CD14-positive monocyte (primary cell): ENCODE measurements at regions not wholly inside any gene's neighbourhood (a gene's known extent, or its start where the extent isn't known, plus 50 kb on each side); places are given as distances from the start of the nearest gene placed in this dataset.

Experiments used
- DNase-seq, 3 donors: peaks; one replicate each; pipeline ENCODE4 v3.0.0-alpha.2; 2011 to 2022
- H2AFZ ChIP-seq: 2 replicates; pipeline ENCODE4 v1.6.0; 2012; ENCODE audit warnings: mild to moderate bottlenecking, low read depth, low read length, inconsistent platforms; ENCODE audit not compliant: insufficient read depth, poor library complexity, severe bottlenecking
- H3K27ac ChIP-seq, 2 donors: 1 replicate in 1 of 2; 2 replicates in 1 of 2; pipeline ENCODE4 v1.5.1; 2012 to 2013; ENCODE audit warnings: low read length in 2 of 2, control low read depth in 1 of 2, inconsistent platforms in 1 of 2, low read depth in 1 of 2, mild to moderate bottlenecking in 1 of 2
- H3K27me3 ChIP-seq, 2 donors: one replicate each; pipeline versions ENCODE4 v1.6.0 to v1.6.1; 2011 to 2013; ENCODE audit warnings: low read length in 2 of 2; ENCODE audit not compliant: control insufficient read depth in 2 of 2, insufficient read depth in 2 of 2
- H3K36me3 ChIP-seq, 2 donors: replicated peaks in 1 of 2; 1 replicate in 1 of 2; 2 replicates in 1 of 2; pipeline versions ENCODE4 v1.5.1 to v1.6.1; 2012 to 2013; ENCODE audit warnings: low read length in 2 of 2, control low read depth in 1 of 2, inconsistent platforms in 1 of 2, mild to moderate bottlenecking in 1 of 2; ENCODE audit not compliant: insufficient read depth in 2 of 2, control insufficient read depth in 1 of 2
- H3K4me1 ChIP-seq, 2 donors: 1 replicate in 1 of 2; 2 replicates in 1 of 2; pipeline versions ENCODE4 v1.5.1 to v1.6.1; 2012 to 2013; ENCODE audit warnings: low read length in 2 of 2, control low read depth in 1 of 2, inconsistent platforms in 1 of 2, mild to moderate bottlenecking in 1 of 2, moderate library complexity in 1 of 2; ENCODE audit not compliant: insufficient read depth in 2 of 2, control insufficient read depth in 1 of 2
- H3K4me2 ChIP-seq: replicated peaks from 2 replicates; pipeline ENCODE3; 2012; ENCODE audit warnings: low read length, moderate library complexity, mild to moderate bottlenecking; ENCODE audit not compliant: poor library complexity, severe bottlenecking; ENCODE audit errors: extremely low read depth
- H3K4me3 ChIP-seq, 3 experiments: fragments of 200-600 bp in 1 of 3; sonication (generic) in 1 of 3; replicated peaks in 1 of 3; 1 replicate in 2 of 3; 2 replicates in 1 of 3; pipeline ENCODE4 v1.5.1; 2011 to 2013; ENCODE audit warnings: low read length in 3 of 3, mild to moderate bottlenecking in 3 of 3, control low read depth in 2 of 3, low read depth in 2 of 3, inconsistent platforms in 1 of 3, moderate library complexity in 1 of 3
- H3K79me2 ChIP-seq: 2 replicates; pipeline ENCODE4 v1.6.0; 2012; ENCODE audit warnings: mild to moderate bottlenecking, control low read depth, inconsistent platforms, low read length, moderate library complexity; ENCODE audit not compliant: insufficient read depth
- H3K9ac ChIP-seq: 2 replicates; pipeline ENCODE4 v1.6.0; 2017; ENCODE audit warnings: low read length, mild to moderate bottlenecking; ENCODE audit not compliant: insufficient read depth, poor library complexity, severe bottlenecking
- H3K9me3 ChIP-seq, 2 donors: replicated peaks in 1 of 2; 1 replicate in 1 of 2; 2 replicates in 1 of 2; pipeline versions ENCODE4 v1.5.1 to v1.6.1; 2012 to 2013; ENCODE audit warnings: low read length in 2 of 2, control low read depth in 1 of 2; ENCODE audit not compliant: control insufficient read depth in 1 of 2, insufficient read depth in 1 of 2
- H4K20me1 ChIP-seq: 2 replicates; pipeline ENCODE4 v1.6.0; 2012; ENCODE audit warnings: mild to moderate bottlenecking, low read length, control low read depth, moderate library complexity; ENCODE audit not compliant: insufficient read depth
- H3K27ac Mint-ChIP-seq, 7 donors: one replicate each; pipeline ENCODE4 v1.8.0; 2020; ENCODE audit warnings: mild to moderate bottlenecking in 7 of 7, mixed read lengths in 7 of 7, moderate library complexity in 6 of 7, inconsistent platforms in 2 of 7
- H3K27me3 Mint-ChIP-seq, 3 donors: one replicate each; pipeline ENCODE4 v1.8.0; 2021 to 2022; ENCODE audit warnings: low read depth in 3 of 3, mild to moderate bottlenecking in 3 of 3, mixed read lengths in 3 of 3, moderate library complexity in 3 of 3, inconsistent platforms in 1 of 3
- H3K36me3 Mint-ChIP-seq, 2 donors: one replicate each; pipeline ENCODE4 v1.8.0; 2020; ENCODE audit warnings: mixed read lengths in 2 of 2, inconsistent platforms in 1 of 2, mild to moderate bottlenecking in 1 of 2
- H3K4me1 Mint-ChIP-seq: one replicate; pipeline ENCODE4 v1.8.0; 2020; ENCODE audit warnings: mild to moderate bottlenecking, mixed read lengths
- H3K4me3 Mint-ChIP-seq, 2 donors: one replicate each; pipeline ENCODE4 v1.8.0; 2020; ENCODE audit warnings: mild to moderate bottlenecking in 2 of 2, mixed read lengths in 2 of 2, moderate library complexity in 1 of 2
- H3K9me3 Mint-ChIP-seq, 7 donors: one replicate each; pipeline ENCODE4 v1.8.0; 2020 to 2022; ENCODE audit warnings: mixed read lengths in 7 of 7, mild to moderate bottlenecking in 6 of 7, moderate library complexity in 6 of 7, inconsistent platforms in 2 of 7
- CTCF ChIP-seq: fragments of 200-600 bp; IDR thresholded peaks from one replicate; pipeline ENCODE4 v1.8.0; 2022; ENCODE audit warnings: antibody characterized with exemption, mild to moderate bottlenecking
- WGBS: methylation state at CpG from one replicate; pipeline ENCODE4 v1.1.5; 2013; ENCODE audit warnings: missing lambda C conversion rate; ENCODE audit not compliant: insufficient coverage; 5-methylcytosine and 5-hydroxymethylcytosine counted together
- intact Hi-C, 2 donors: fragments of 100-400 bp; cut with micrococcal nuclease; formaldehyde crosslinking; loops; one replicate each; pipeline versions ENCODE4 v1.15.0 to v1.15.1; 2023

DNA sequence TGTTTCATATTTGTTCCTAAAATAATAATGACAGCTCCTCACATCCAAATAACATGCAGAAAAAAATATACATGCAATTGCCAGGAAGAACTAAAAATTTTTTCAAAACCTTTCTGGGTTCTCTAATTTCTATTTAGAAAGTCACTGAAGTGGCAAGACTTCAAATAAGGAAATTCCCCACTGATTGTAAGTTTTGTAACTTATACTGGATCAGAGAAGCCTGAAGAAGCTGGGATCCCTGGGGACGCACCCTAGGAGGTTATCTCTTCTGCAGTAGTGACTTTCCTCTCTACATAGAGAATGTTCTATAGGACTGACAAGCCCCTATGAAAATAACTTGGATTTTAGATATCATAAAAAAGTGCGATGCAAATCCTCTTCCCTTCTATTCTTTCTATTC is 182.6 kb downstream of the MRPL39 start:
- H3K27me3 ChIP-seq, result no peaks in the 10 kb centered on the region
- H3K9me3 ChIP-seq, result no peaks in the 10 kb centered on the region
- no peak overlapping the region for H3K27ac Mint-ChIP-seq
- intact Hi-C loops, result loop anchor here in 1 of 2 donors (5.0 kb wide), 1 partner anchor 138 kb away; no protein-coding TSS in a partner anchor
- H2AFZ ChIP-seq, result no peak overlapping the region
- no peaks in the 10 kb centered on the region for H3K36me3 ChIP-seq
- H3K27ac ChIP-seq, result no peak overlapping the region
- no peak overlapping the region for H3K9ac ChIP-seq
- H3K4me2 ChIP-seq, result no peak overlapping the region
- no peaks in the 10 kb centered on the region for H3K79me2 ChIP-seq
- peaks cover 0 to 7% of the 10 kb centered on the region in 2 donors for H3K4me1 ChIP-seq
- H3K36me3 Mint-ChIP-seq, result no peaks in the 10 kb centered on the region
- H3K27me3 Mint-ChIP-seq, result peaks cover 0 to 2% (median 0%) of the 10 kb centered on the region in 3 donors
- H3K4me1 Mint-ChIP-seq, result peaks cover 9% of the 10 kb centered on the region
- no peak for TF ChIP-seq CTCF
- H3K4me3 ChIP-seq, result no peak overlapping the region
- no peak overlapping the region for H3K4me3 Mint-ChIP-seq
- H4K20me1 ChIP-seq, result no peaks in the 10 kb centered on the region
- WGBS, result no CpG with 5 or more reads among the region's 2 CpGs
- no peak for DNase-seq
- H3K9me3 Mint-ChIP-seq, result no peaks in the 10 kb centered on the region

DNA sequence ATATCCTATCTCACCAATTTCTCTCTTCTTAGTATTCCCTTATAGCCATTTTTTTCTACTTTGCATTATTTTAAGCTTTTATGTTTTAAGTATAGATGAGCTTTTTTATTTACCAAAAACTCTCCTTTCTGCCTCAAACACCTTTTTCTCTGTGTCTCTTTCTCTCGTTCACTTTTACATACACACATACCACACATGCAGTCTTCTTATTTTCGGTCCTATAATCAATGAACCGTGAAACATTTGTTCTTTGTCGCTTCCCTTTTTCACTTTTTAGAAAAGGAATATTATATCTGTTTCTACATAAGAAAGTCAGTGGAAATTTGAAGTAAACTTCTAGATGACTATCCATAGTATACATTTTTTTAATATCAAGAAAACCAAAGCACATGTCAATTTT is 183.2 kb downstream of the MRPL39 start:
- WGBS, result no CpG with 5 or more reads among the region's 4 CpGs
- Mint-ChIP-seq H3K36me3 (no peaks in the 10 kb centered on the region), H3K9me3 (no peaks in the 10 kb centered on the region), H3K4me3 (no peak overlapping the region), H3K4me1 (peaks cover 9% of the 10 kb centered on the region), H3K27me3 (no peaks in the 10 kb centered on the region), H3K27ac (no peak overlapping the region)
- Histone ChIP-seq H3K27ac (no peak overlapping the region), H3K4me2 (no peak overlapping the region), H3K36me3 (no peaks in the 10 kb centered on the region), H3K27me3 (no peaks in the 10 kb centered on the region), H3K4me1 (peaks cover 0 to 7% of the 10 kb centered on the region in 2 donors), H2AFZ (no peak overlapping the region), H3K4me3 (no peak overlapping the region), H3K79me2 (no peaks in the 10 kb centered on the region), H3K9ac (no peak overlapping the region), H4K20me1 (no peaks in the 10 kb centered on the region), H3K9me3 (no peaks in the 10 kb centered on the region)
- intact Hi-C loops, result loop anchor here in 1 of 2 donors (5.0 kb wide), 1 partner anchor 138 kb away; no protein-coding TSS in a partner anchor
- no peak for TF ChIP-seq CTCF
- no peak for DNase-seq
